WTC11 (cell line): ENCODE measurements at regions not wholly inside any gene's neighbourhood (a gene's known extent, or its start where the extent isn't known, plus 50 kb on each side); places are given as distances from the start of the nearest gene placed in this dataset.

Experiments
- RELA ChIP-seq: sonication (generic); formaldehyde crosslinking; IDR thresholded peaks from 2 replicates; pipeline ENCODE4 v1.8.1; 2022; ENCODE audit warnings: missing genetic modification reagents, mild to moderate bottlenecking, borderline replicate concordance
- TF ChIP-seq, protein P1 (sequence below): sonication (generic); formaldehyde crosslinking; IDR thresholded peaks from 2 replicates; pipeline ENCODE4 v1.8.0; 2022; ENCODE audit warnings: mild to moderate bottlenecking, missing genetic modification reagents
- TF ChIP-seq, protein P2 (sequence below): fragments of 250-450 bp; sonication (Bioruptor Pico); IDR thresholded peaks from 2 replicates; pipeline ENCODE4 v1.9.0; 2021; ENCODE audit warnings: mild to moderate bottlenecking
- TF ChIP-seq, protein P3 (sequence below): fragments of 200-600 bp; IDR thresholded peaks from 2 replicates; pipeline ENCODE4 v1.8.0; 2022; ENCODE audit warnings: antibody characterized with exemption

DNA sequence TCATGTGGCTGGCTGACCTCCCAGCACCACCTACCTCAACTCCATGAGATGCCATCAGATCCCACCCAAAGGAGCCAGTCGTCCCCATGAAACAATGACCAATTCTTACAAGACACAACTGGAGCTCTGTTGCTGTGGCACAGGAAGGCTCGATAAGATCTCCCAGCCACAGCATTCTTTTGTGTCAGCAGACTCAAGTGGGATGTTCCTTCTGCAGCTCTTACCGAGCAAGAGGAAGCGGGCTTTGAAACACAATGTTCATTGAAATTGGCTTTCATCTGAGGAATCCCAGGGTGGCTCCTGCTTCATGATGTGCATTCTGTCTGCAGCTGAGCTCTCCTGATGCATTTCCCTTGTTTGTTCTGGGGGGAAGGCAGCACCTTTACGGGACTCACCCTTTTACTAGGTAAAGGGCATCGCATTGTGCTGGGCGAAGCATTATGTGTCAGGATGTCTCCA lies 222.0 kb upstream of the SGK1 start:
- TF ChIP-seq, protein P1, sequence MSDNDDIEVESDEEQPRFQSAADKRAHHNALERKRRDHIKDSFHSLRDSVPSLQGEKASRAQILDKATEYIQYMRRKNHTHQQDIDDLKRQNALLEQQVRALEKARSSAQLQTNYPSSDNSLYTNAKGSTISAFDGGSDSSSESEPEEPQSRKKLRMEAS (CRISPR knock-in tag) = no peak
- TF ChIP-seq, protein P2, sequence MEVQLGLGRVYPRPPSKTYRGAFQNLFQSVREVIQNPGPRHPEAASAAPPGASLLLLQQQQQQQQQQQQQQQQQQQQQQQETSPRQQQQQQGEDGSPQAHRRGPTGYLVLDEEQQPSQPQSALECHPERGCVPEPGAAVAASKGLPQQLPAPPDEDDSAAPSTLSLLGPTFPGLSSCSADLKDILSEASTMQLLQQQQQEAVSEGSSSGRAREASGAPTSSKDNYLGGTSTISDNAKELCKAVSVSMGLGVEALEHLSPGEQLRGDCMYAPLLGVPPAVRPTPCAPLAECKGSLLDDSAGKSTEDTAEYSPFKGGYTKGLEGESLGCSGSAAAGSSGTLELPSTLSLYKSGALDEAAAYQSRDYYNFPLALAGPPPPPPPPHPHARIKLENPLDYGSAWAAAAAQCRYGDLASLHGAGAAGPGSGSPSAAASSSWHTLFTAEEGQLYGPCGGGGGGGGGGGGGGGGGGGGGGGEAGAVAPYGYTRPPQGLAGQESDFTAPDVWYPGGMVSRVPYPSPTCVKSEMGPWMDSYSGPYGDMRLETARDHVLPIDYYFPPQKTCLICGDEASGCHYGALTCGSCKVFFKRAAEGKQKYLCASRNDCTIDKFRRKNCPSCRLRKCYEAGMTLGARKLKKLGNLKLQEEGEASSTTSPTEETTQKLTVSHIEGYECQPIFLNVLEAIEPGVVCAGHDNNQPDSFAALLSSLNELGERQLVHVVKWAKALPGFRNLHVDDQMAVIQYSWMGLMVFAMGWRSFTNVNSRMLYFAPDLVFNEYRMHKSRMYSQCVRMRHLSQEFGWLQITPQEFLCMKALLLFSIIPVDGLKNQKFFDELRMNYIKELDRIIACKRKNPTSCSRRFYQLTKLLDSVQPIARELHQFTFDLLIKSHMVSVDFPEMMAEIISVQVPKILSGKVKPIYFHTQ (CRISPR knock-in tag) = no peak
- no peak for TF ChIP-seq RELA
- TF ChIP-seq, protein P3, sequence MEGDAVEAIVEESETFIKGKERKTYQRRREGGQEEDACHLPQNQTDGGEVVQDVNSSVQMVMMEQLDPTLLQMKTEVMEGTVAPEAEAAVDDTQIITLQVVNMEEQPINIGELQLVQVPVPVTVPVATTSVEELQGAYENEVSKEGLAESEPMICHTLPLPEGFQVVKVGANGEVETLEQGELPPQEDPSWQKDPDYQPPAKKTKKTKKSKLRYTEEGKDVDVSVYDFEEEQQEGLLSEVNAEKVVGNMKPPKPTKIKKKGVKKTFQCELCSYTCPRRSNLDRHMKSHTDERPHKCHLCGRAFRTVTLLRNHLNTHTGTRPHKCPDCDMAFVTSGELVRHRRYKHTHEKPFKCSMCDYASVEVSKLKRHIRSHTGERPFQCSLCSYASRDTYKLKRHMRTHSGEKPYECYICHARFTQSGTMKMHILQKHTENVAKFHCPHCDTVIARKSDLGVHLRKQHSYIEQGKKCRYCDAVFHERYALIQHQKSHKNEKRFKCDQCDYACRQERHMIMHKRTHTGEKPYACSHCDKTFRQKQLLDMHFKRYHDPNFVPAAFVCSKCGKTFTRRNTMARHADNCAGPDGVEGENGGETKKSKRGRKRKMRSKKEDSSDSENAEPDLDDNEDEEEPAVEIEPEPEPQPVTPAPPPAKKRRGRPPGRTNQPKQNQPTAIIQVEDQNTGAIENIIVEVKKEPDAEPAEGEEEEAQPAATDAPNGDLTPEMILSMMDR = no peak
